Esophagus squamous epithelium (tissue), 5 donors: ENCODE measurements at regions not wholly inside any gene's neighbourhood (a gene's known extent, or its start where the extent isn't known, plus 50 kb on each side); places are given as distances from the start of the nearest gene placed in this dataset.
A peak's percentile ranks its signal among the peaks of the same experiment; 100 is the strongest.

Experiments used
- DNase-seq: peaks from one replicate; lab custom pipeline; 2025; lab: John Stamatoyannopoulos, UW
- H3K27ac ChIP-seq, 4 donors: fragments of 200-600 bp; sonication (generic); one replicate each; pipeline ENCODE4 v1.5.1; 2016 to 2019; ENCODE audit warnings: mild to moderate bottlenecking in 1 of 4
- H3K27me3 ChIP-seq, 4 donors: fragments of 200-600 bp; sonication (generic); 1 replicate in 3 of 4; 2 replicates in 1 of 4; pipeline versions ENCODE4 v1.5.1 to v1.6.0; 2017 to 2021; ENCODE audit warnings: antibody characterized with exemption in 1 of 4
- H3K36me3 ChIP-seq, 3 donors: fragments of 200-600 bp; sonication (generic); one replicate each; pipeline ENCODE4 v1.5.1; 2016 to 2019
- H3K4me1 ChIP-seq, 3 donors: fragments of 200-600 bp; sonication (generic); one replicate each; pipeline ENCODE4 v1.5.1; 2017 to 2019
- H3K4me3 ChIP-seq, 4 donors: fragments of 200-600 bp; sonication (generic); 1 replicate in 3 of 4; 2 replicates in 1 of 4; pipeline ENCODE4 v1.5.1; 2016 to 2019; ENCODE audit warnings: mild to moderate bottlenecking in 2 of 4, moderate library complexity in 1 of 4
- H3K9me3 ChIP-seq, 3 donors: fragments of 200-600 bp; sonication (generic); one replicate each; pipeline ENCODE4 v1.5.1; 2016 to 2019
- POLR2A ChIP-seq, 4 donors: fragments of 450-650 bp; IDR thresholded peaks; one replicate each; pipeline ENCODE4 v1.6.1; 2017; ENCODE audit warnings: antibody characterized with exemption in 4 of 4, mild to moderate bottlenecking in 4 of 4, moderate library complexity in 3 of 4
- WGBS, 2 donors: methylation state at CpG; one replicate each; pipeline ENCODE4 v1.1.5; 2018; 5-methylcytosine and 5-hydroxymethylcytosine counted together
- intact Hi-C: fragments of 100-400 bp; cut with DNase I; formaldehyde crosslinking; loops from one replicate; pipeline ENCODE4 v1.15.0; 2022
- TF ChIP-seq, protein P1 (sequence below), 6 experiments: fragments of 450-650 bp in 4 of 6; fragments of 200-600 bp in 2 of 6; sonication (generic) in 2 of 6; IDR thresholded peaks; one replicate each; pipeline ENCODE4 v1.5.1; 2016 to 2019; ENCODE audit warnings: antibody characterized with exemption in 6 of 6, mild to moderate bottlenecking in 4 of 6, moderate library complexity in 4 of 6
- donor health status: DM: yes; HTN: yes; CAD: no.

DNA sequence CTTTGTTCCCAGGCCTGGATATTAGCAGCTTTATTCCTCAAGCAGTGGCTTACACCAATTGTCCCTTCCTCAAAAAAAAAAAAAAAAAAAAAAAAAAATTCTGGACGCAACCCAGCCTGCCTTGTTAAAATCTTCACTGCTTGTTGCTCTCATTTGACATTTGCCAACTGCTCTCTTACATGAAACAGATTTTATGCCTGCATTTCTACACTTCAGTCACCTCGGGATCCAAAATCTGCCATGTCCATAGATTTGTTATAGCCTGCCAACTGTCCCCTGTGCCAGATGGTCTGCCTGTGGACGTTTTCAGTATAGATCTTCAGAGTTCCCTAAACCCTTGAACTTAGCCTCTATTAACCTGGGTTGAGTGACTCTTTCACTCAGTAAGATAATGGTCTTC lies 651.5 kb downstream of the FSCB start:
- TF ChIP-seq POLR2A (IDR thresholded peaks at IDR 0.05) = no peak
- TF ChIP-seq, protein P1, sequence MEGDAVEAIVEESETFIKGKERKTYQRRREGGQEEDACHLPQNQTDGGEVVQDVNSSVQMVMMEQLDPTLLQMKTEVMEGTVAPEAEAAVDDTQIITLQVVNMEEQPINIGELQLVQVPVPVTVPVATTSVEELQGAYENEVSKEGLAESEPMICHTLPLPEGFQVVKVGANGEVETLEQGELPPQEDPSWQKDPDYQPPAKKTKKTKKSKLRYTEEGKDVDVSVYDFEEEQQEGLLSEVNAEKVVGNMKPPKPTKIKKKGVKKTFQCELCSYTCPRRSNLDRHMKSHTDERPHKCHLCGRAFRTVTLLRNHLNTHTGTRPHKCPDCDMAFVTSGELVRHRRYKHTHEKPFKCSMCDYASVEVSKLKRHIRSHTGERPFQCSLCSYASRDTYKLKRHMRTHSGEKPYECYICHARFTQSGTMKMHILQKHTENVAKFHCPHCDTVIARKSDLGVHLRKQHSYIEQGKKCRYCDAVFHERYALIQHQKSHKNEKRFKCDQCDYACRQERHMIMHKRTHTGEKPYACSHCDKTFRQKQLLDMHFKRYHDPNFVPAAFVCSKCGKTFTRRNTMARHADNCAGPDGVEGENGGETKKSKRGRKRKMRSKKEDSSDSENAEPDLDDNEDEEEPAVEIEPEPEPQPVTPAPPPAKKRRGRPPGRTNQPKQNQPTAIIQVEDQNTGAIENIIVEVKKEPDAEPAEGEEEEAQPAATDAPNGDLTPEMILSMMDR (IDR thresholded peaks at IDR 0.05) = no peak
- H3K4me1 ChIP-seq = no peaks in the 10 kb centered on the region
- H3K36me3 ChIP-seq = no peaks in the 10 kb centered on the region
- intact Hi-C loops = no loop called here
- no peaks in the 10 kb centered on the region for H3K9me3 ChIP-seq
- H3K4me3 ChIP-seq = no peak overlapping the region
- H3K27me3 ChIP-seq = no peaks in the 10 kb centered on the region
- WGBS, 2 donors = 41 to 50% methylated on average over 3 of the region's 3 CpGs
- no peak for DNase-seq
- no peak overlapping the region for H3K27ac ChIP-seq

DNA sequence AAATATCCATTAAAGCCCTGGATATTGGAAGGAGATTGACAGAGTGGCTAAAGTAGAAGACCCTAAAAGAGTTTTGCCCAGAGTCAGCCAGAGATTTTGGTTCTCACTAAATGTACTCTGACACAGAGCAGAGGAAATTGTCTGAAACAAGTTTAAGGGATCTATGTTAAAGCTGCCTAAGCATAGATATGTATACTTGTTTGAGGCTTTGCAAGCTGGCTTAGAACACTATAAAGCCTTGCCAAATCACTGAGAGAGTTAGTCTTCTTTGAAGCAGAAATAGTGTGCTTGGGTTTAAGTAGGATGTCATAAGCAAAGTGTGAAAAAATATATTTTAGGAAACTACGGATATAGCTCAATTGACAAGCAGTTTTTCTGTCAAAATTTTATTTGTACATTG lies 653.5 kb downstream of the FSCB start:
- H3K4me1 ChIP-seq = no peaks in the 10 kb centered on the region
- DNase-seq = no peak
- intact Hi-C loops = no loop called here
- 58 to 66% methylated on average over 1 of the region's 1 CpG for WGBS, 2 donors
- H3K9me3 ChIP-seq = no peaks in the 10 kb centered on the region
- no peaks in the 10 kb centered on the region for H3K36me3 ChIP-seq
- no peaks in the 10 kb centered on the region for H3K27me3 ChIP-seq
- TF ChIP-seq POLR2A (IDR thresholded peaks at IDR 0.05) = no peak
- TF ChIP-seq, protein P1 (IDR thresholded peaks at IDR 0.05) = no peak
- H3K4me3 ChIP-seq = no peak overlapping the region
- no peak overlapping the region for H3K27ac ChIP-seq

DNA sequence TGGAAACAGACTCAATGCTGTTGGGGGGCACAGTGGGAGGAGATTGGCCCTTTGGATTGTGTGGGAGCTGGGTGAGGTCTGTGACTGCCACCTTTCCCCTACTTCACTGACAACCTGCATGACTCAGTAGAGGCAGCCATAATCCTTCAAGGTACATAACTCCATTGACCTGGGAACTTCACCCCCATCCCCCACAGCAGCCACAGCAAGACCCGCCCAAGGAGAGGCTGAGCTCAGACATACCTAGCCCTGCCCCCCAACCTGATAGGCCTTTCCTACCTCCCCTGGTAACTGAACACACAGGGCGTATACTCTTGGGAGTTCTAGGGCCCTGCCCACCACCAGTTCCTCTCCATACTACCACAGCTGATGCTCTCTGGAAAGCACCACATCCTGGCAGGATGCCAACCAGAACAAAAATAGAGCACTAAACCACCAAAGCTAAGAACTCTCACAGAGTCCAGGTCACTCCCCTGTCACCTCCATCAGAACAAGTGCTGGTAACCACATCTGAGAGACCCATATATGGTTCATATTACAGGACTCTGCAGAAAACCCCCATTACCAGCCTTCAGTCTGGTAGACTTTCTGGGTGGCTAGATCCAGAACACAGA lies 703.9 kb downstream of the FSCB start:
- H3K4me1 ChIP-seq = no peaks in the 10 kb centered on the region
- H3K27ac ChIP-seq = no peak overlapping the region
- 71 to 83% methylated on average over 1 to 2 of the region's 2 CpGs for WGBS, 2 donors
- no peaks in the 10 kb centered on the region for H3K27me3 ChIP-seq
- H3K36me3 ChIP-seq = no peaks in the 10 kb centered on the region
- intact Hi-C loops = no loop called here
- DNase-seq = no peak
- H3K4me3 ChIP-seq = no peak overlapping the region
- H3K9me3 ChIP-seq = no peaks in the 10 kb centered on the region
- no peak for TF ChIP-seq POLR2A (IDR thresholded peaks at IDR 0.05)
- TF ChIP-seq, protein P1 (IDR thresholded peaks at IDR 0.05) = no peak

DNA sequence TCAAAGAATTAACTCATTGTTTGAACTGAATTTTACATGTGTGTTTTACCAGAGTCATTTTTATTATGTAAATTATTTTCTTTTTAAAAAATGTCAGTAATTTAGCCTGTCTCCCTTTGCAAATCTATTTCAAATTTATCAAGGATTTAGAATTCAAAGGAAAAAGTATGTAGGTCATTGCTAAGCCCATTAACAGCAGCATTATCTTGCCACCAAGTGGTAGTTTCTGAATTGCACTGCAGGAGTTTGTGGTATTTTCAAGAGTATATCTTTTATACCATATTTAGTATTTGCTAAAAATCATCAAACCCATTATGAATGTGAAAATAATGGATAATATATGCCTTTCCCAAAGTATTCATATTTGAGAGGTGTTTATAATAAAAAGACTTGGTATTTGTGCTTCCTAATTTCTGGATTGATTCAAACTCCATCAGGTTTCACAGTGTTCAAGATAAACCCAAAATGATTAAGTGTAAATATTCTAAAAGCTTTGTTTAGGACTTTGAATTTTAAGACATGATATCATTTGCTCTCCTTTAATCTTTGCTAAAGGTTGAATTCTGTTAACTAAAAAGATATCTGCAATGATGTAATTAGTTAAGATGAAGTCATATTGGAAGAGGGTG lies 711.4 kb downstream of the FSCB start:
- Histone ChIP-seq H3K27me3 (no peaks in the 10 kb centered on the region), H3K4me3 (no peak overlapping the region), H3K27ac (no peak overlapping the region), H3K4me1 (no peaks in the 10 kb centered on the region), H3K9me3 (no peaks in the 10 kb centered on the region), H3K36me3 (no peaks in the 10 kb centered on the region)
- no peak for DNase-seq
- TF ChIP-seq, protein P1 (IDR thresholded peaks at IDR 0.05) = peak in 1 of 6 experiments; percentile 4
- no peak for TF ChIP-seq POLR2A (IDR thresholded peaks at IDR 0.05)
- intact Hi-C loops = no loop called here

DNA sequence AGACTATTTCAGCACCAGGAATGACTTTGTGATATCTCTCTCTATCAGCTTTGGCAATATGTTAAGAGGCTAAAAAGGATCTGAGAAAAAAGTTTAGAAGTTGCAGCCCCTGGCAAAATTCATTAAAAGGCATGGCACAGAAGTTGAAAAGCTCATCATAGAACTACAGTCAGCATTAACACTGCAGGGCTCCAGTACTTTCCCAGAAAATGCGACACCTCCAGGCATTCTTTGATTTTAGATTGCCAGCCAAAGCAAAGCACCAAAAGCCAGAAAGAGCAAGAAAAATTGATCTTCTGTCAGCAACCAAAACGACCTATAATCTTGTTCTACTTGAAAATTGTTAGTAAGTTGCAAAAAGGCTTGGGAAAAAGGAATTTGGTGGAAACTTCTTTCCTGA lies 713.5 kb downstream of the FSCB start:
- Histone ChIP-seq H3K9me3 (no peaks in the 10 kb centered on the region), H3K27me3 (no peaks in the 10 kb centered on the region), H3K36me3 (no peaks in the 10 kb centered on the region), H3K27ac (no peak overlapping the region), H3K4me3 (no peak overlapping the region), H3K4me1 (no peaks in the 10 kb centered on the region)
- DNase-seq = no peak
- 32 to 37% methylated on average over 2 of the region's 2 CpGs for WGBS, 2 donors
- TF ChIP-seq, protein P1 (IDR thresholded peaks at IDR 0.05) = no peak
- TF ChIP-seq POLR2A (IDR thresholded peaks at IDR 0.05) = no peak
- intact Hi-C loops = no loop called here
